Stimulated activated naive CD4-positive, alpha-beta T cell treated with Interleukin-2 at 50 U/mL for 16 hours (primary cell): ENCODE measurements at regions not wholly inside any gene's neighbourhood (a gene's known extent, or its start where the extent isn't known, plus 50 kb on each side); places are given as distances from the start of the nearest gene placed in this dataset.
"Not testable (repeated sequence)": the region's sequence is repeated elsewhere in the genome, so short reads cannot be mapped to it uniquely, and the experiment has no call there.

Experiments
- DNase-seq: peaks from one replicate; lab custom pipeline; 2025; lab: John Stamatoyannopoulos, UW

GRCh38 chr1:185540295-185540694, 193.9 kb upstream of the HMCN1 start:
- DNase-seq = no peak

GRCh38 chr1:185539277-185539943, 194.8 kb upstream of the HMCN1 start:
- DNase-seq = no peak

- DNase-seq = not testable (repeated sequence)
Measured at GRCh38 chr1:185538309-185538898, 195.8 kb upstream of the HMCN1 start.

GRCh38 chr1:185537596-185537995, 196.6 kb upstream of the HMCN1 start:
- DNase-seq = no peak

GRCh38 chr1:185536165-185536920, 197.8 kb upstream of the HMCN1 start:
- no peak for DNase-seq

- DNase-seq = no peak
Measured at GRCh38 chr1:185535621-185536020, 198.6 kb upstream of the HMCN1 start.

- DNase-seq = no peak
Measured at GRCh38 chr1:185534801-185535200, 199.4 kb upstream of the HMCN1 start.

GRCh38 chr1:185533596-185533995, 200.6 kb upstream of the HMCN1 start:
- DNase-seq = no peak

- DNase-seq = no peak
Measured at GRCh38 chr1:185532856-185533255, 201.3 kb upstream of the HMCN1 start.

- no peak for DNase-seq
Measured at GRCh38 chr1:185531838-185532237, 202.4 kb upstream of the HMCN1 start.

- DNase-seq = no peak
Measured at GRCh38 chr1:185530215-185530614, 204.0 kb upstream of the HMCN1 start.

- no peak for DNase-seq
Measured at GRCh38 chr1:185529673-185530072, 204.5 kb upstream of the HMCN1 start.

GRCh38 chr1:185528084-185528676, 206.0 kb upstream of the HMCN1 start:
- DNase-seq = no peak

GRCh38 chr1:185526344-185527307, 207.6 kb upstream of the HMCN1 start:
- no peak for DNase-seq

GRCh38 chr1:185520188-185520920, 203.3 kb upstream of the IVNS1ABP start:
- DNase-seq = no peak

GRCh38 chr1:185517808-185518419, 200.9 kb upstream of the IVNS1ABP start:
- no peak for DNase-seq

- DNase-seq = not testable (repeated sequence)
Measured at GRCh38 chr1:185517301-185517700, 200.3 kb upstream of the IVNS1ABP start.

- DNase-seq = no peak
Measured at GRCh38 chr1:185515696-185516095, 198.7 kb upstream of the IVNS1ABP start.

GRCh38 chr1:185514311-185514710, 197.3 kb upstream of the IVNS1ABP start:
- DNase-seq = no peak

- no peak for DNase-seq
Measured at GRCh38 chr1:185512442-185512841, 195.4 kb upstream of the IVNS1ABP start.
